Activated CD8-positive, alpha-beta memory T cell treated with anti-CD3 and anti-CD28 coated beads for 36 hours (primary cell): ENCODE measurements at regions not wholly inside any gene's neighbourhood (a gene's known extent, or its start where the extent isn't known, plus 50 kb on each side); places are given as distances from the start of the nearest gene placed in this dataset.
"Not testable (repeated sequence)": the region's sequence is repeated elsewhere in the genome, so short reads cannot be mapped to it uniquely, and the experiment has no call there.

Source experiments
- CTCF ChIA-PET: fragments of 350-600 bp; sonication (Branson Sonifier 250); formaldehyde crosslinking; loops from one replicate; lab custom pipeline; 2021; ENCODE audit warnings: antibody characterized with exemption; lab: Charles Lee
- POLR2A ChIA-PET: fragments of 350-600 bp; sonication (Branson Sonifier 250); formaldehyde crosslinking; loops from one replicate; lab custom pipeline; 2021; ENCODE audit warnings: antibody characterized with exemption; lab: Charles Lee

DNA sequence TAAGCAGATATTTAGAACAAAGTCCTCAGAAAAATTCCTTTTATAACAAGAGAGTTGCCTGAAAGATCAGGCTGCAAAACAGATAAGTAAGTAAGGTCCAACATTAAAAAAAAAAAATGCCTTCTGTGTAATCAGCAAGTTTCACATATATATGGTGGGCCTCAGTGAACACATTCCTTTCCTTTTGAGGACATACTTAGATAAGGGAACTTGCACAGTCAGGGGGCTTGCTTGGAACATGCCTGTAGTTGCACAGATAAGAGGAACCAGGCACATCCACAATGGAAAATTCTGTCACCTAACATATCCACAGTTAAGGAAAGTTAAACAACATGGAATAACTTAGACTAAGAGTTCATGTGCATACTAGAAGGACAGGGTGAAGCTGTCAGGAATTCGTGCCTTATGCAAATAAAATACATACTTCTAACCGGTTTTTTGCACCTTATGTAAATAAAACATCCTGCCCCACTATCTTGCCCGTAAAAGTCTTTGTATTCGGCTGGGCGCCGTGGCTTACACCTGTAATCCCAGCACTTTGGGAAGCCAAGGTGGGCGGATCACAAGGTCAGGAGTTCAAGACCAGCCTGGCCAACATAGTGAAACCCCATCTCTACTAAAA, 257.3 kb downstream of the ZNF33B start:
- ChIA-PET CTCF (no interaction called here), POLR2A (no interaction called here)

DNA sequence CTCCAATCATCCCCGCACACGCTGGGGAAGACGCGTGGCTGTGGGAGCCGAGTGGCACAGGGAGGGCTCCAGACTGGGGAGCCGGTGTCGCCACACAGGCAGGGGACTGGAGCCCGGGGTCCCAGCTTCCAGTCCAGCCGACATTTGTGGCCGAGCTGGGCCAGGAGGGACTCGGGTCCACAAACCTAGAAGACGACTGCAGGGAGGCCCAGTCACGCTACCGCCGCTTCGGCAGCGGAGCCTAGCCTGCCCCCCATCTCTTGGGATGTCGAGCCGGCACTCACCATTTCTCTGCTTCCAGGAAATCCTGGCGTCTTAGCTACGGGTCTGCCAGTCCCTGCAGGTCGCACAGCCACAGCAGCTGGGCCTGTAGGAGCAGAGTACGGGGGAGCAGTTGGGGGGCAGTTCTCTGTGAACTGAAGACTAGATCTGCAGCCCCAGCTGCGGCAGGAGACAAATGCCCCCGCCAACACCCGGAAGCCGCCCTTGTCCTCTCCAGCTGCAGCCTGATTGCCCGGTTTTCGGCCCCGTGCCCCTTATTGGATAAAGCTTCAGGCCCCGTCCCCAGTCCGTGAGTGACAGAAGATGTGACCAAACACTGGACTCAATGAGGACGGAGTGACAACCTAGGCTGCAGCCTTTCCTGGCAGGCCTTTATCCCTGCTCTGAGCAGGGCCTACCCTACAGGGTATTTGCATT, 270.7 kb downstream of the ZNF33B start:
- ChIA-PET CTCF (no interaction called here), POLR2A (no interaction called here)

DNA sequence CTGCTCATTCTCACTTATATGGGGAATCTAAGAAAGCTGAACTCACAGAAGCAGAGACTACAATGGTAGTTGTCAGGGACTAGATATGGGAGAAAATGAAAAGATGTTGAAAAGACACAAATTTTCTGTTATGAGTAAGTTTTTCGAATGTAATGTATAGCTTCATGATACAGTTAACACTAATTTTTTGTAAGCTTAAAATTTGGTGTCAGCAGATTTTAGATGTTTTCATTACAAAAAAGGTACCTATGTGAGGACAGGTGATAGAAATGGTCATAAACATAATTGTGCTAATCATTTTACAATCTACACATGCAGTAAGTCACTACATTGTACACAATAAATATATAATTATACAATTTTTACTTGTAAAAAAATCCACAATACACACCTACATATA, 286.6 kb downstream of the ZNF33B start:
- CTCF ChIA-PET, result no interaction called here
- POLR2A ChIA-PET, result no interaction called here

DNA sequence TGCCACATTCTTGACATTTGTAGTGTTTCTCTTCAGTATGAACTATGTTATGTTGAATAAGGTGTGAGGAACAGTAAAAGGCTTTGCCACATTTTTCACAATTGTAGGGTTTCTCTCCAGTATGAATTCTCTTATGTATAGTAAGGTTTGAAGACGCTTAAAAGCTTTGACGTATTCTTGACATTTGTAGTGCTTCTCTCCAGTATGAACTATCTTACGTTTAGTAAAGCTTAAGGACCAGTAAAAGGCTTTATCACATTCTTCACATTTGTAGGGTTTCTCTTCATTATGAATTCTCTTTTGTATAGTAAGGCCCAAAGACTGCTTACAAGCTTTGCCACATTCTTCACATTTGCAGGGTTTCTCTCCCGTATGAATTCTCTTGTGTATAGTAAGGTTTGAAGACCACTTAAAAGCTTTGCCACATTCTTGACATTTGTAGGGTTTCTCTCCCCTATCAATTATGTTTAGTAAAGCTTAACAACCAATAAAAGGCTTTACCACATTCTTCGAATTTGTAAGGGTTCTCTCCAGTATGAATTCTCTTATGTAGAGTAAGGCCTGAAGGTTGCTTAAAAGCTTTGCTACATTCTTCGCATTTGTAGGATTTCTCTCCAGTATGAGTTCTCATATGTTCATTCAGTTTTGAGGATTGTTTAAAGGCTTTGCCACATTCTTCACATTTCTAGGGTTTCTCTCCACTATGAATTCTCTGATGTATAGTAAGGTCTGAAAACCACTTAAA, 301.6 kb downstream of the ZNF33B start:
- CTCF ChIA-PET, result interaction anchor here (0.5 kb wide), 1 partner anchor 81 kb away, joined by 3 read pairs; no protein-coding TSS in a partner anchor
- POLR2A ChIA-PET, result not testable (repeated sequence)

DNA sequence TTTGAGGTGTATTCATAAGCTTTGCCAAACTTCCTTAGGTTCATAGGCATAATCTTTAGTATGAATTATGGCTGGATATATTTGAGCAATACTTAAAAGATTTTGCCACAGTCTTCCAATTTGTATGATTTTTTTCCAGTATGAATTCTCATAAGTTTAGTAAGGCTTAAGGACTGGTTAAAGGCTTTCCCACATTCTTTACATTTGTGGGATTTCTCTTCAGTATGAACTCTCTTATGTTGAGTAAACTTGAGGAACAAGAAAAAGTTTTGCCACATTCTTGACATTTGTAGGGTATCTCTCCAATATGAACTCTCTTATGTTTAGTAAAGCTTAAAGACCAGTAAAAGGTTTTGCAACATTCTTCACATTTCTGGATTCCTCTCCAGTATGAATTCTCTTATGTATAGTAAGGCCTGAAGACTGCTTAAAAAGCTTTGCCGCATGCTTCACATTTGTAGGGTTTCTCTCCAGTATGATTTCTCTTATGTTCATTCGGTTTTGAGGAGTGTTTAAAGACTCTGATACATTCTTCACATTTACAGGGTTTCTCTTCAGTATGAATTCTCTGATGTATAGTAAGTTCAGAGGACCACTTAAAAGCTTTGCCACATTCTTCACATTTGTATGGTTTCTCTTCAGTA, 302.6 kb downstream of the ZNF33B start:
- CTCF ChIA-PET, POLR2A ChIA-PET: not testable (repeated sequence)

DNA sequence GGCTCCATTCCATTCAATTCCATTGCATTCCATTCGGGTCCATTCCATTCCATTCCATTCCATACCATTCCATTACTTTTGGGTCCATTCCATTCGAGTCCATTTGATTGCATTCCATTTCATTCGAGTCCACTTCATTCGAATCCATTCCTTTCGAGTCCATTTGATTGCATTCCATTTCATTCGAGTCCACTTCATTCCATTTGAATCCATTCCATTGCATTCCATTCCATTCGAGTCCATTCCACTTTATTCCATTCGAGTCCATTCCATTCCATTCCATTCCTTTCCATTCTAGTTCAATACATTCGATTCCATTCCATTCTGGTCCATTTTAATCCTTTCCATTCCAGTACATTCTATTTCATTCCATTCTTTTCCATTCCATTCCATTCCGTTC, 334.0 kb downstream of the ZNF33B start:
- POLR2A ChIA-PET, result no interaction called here
- CTCF ChIA-PET, result no interaction called here

DNA sequence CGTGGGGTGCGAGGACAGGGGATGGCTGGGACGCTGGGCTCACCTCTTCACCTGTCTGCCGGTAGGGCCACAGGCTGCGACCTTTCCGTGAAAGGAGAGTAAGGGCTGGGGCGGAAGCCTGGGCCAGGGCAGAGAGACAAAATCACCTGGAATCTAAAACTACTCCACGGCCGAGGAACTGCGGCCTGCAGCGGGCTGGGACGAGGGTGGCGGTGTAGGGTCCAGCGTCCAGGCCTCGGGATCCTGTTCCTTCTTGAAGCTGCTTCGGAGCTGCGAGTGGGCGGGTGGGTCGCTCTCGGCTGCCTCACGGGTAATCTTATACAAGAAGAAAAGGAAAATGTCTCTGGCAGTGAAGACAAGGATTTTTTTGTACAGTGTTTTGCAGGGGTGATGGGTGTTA, 356.5 kb downstream of the ZNF33B start:
- CTCF ChIA-PET, POLR2A ChIA-PET: not testable (repeated sequence)

DNA sequence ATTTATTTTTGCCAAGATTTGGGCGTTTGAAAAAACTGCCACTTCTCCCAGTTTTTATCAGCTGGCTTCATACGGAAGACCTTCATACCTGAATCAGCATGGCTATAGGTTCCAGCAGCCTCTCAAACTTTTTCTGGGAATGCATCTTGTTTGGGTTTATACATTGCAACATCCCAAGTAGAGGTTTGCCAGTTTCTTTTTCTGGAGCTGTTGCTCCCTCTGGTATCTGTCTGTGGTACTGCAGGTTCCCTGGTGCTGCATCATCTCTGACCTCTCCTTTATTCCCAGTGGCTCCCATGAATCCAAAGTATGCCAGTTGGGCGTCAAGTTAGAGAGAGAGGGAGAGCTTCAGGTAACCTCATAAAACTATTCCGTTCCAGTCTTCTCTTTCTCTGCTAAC, 368.6 kb downstream of the ZNF33B start:
- POLR2A ChIA-PET, CTCF ChIA-PET: not testable (repeated sequence)

DNA sequence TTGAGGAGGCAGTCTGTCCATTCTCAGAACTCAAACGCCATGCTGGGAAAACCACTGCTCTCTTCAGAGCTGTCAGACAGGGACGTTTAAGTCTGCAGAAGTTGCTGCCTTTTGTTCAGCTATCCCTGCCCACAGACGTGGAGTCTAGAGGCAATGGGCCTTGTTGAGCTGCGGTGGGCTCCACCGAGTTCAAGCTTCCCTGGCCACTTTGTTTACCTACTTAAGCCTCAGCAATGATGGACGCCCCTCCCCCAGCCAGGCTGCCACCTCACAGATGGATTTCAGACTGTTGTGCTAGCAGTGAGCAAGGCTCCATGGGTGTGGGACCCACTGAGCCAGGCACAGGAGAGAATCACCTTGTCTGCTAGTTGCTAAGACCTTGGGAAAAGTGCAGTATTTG, 375.1 kb downstream of the ZNF33B start:
- POLR2A ChIA-PET, CTCF ChIA-PET: not testable (repeated sequence)

DNA sequence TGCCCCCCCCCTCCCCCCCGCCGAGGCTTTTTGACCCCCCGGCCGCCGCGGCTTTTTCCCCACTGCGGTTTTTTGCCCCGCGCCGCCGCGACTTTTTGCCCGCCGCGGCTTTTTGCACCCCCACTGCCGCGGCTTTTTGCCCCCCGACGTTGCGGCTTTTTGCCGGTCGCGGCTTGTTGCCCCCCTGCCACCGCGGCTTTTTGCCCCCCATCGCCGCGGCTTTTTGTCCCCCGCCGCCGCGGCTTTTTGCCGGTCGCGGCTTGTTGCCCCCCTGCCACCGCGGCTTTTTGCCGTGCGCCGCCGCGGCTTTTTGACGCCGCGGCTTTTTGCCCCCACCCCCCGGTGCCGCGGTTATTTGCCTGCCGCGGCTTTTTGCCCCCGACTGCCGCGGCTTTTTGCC, 395.4 kb downstream of the ZNF33B start:
- CTCF ChIA-PET, POLR2A ChIA-PET: not testable (repeated sequence)

DNA sequence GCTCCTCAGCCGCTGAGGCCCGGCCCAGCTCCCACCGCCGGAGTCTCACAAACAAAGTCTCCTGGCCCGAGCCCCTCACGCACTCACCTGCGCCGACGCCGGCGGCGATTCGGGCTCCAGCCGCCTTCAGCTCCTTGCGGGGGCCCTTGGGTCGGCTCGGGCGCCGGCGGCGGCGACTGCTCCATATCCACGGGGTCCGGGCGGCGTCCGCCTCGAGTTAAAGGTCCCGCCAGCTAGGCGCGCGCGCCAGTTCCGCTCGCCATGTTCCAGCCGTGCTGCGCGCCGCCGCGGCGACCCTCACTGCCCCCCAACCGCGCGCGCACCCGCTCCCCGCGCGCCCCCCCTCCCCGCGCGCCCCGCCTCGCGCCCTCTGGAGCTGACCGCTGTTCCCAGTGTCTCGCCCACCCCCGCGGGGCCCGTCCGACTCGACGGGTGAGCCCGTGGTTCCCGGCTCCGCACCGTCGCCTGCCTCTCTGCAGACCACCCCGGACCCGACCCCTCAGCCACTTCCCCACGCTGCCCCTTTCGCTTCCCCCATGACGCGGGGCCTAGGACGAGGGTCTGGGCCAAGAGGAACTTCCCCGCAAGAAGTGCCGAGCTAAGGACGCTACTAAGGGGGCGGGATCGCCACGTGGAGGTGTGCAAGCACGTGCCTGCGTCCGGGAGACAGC, 396.1 kb downstream of the ZNF33B start:
- ChIA-PET POLR2A (no interaction called here), CTCF (no interaction called here)

DNA sequence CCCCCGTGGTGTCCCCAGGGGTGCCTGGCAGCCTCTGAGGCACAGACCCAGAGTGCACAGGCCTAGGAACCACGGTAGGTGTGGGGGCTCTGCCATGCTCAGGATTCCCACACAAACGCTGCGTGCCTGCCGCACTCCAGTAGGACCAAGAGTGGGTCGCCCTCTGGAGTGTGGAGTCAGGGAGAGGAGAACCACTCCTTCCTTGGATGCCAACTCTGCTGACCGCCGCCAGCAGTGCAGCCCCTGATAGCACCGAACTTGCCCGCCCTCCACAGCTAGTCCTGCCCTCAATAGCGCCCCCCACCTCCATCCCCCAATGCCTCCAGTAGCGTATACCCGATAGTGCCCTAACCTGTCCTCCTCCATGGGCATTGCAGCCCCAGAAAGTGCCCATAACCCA, 402.0 kb downstream of the ZNF33B start:
- POLR2A ChIA-PET, CTCF ChIA-PET: not testable (repeated sequence)

DNA sequence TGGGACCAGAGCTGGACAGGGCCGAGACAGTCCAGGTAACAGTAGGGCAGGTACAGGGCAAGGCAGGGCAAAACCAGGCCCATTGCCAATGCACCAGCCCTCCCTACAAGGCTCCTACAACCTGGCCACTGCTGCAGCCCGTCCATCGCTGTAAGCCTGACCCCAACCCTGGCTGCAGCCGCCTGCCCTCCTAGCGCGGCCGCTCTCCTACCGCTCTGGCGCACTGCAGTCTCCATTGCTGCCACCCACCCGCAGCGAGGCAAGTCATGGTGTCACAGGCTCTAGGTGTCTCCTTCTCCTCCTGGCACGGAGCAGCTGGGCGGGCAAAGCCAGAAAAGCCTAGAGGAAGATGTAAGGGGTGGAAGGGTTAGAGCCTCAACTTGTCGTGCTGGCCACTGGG, 402.6 kb downstream of the ZNF33B start:
- POLR2A ChIA-PET, CTCF ChIA-PET: not testable (repeated sequence)

DNA sequence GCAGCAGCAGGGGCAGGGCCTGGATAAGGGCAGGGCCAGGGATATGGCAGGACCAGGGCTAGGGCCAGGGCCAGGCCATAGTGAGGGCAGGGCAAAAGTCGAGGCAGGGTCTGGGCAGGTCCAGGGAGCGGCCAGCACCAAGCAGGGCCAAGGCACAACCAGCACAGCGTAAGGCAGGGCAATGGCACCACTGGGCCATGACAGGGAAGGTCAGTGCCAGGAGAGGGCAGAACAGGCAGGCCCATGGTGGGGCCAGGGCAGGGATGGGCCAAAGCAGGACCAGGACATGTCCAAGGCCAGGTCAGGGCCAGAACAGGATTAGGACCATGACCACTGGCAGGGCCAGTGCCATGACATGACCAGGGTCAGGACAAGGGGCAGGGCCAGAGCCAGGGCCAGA, 403.1 kb downstream of the ZNF33B start:
- CTCF ChIA-PET, POLR2A ChIA-PET: not testable (repeated sequence)

DNA sequence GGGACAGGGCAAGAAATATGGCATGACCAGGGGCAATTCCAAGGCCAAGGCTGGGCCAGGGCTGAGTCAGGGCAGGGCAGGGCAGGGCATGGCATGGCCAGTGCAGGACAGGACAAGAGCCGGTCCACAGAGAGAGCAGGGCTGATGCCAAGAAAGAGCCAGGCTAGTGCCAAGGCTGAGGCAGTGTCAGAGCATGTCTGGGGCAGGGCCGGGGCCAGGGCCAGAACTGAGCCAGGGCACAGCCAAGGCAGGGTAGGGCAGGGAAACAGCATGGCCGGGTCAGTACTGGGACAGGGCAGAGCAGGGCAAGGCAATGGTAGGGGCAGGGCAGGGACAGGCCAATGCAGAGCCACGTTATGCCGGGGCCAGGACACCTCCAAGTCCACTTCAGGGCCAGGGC, 403.9 kb downstream of the ZNF33B start:
- CTCF ChIA-PET, POLR2A ChIA-PET: not testable (repeated sequence)

DNA sequence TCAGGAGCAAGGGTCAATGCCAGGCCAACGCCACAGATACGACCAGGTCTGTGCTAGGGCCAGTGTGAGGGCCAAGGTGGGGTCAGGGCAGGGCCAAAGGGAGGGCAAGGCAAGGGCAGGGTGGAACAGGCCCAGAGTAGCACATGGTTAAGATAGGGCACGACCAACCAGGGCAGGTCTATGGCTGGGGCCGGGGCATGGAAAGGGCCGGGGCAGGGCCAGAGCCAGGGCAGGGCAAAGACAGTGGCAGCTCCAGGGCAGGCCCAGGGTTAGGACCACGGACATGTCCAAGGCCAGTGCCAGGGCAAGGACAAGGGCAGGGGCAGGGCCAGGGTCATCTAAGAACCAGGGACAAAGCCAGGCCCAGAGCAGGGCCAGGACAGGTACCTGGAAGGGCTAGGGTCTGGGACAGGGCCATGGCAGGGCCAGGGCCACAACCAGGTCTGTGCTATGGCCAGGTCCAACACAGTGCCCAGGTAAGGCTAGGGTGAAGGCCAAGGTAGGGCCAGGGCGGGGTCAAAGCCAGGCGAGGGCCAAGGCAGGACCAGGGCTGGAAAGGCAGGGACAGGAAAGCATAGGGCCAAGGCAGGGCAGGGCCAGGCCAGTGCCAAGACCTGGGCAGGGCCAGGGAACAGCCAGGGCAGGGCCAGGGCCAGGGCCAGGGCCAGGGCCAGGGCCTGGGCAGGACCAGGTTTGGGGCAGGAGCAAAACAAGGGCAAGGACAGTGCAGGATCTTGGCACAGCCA, 404.7 kb downstream of the ZNF33B start:
- POLR2A ChIA-PET, CTCF ChIA-PET: not testable (repeated sequence)

DNA sequence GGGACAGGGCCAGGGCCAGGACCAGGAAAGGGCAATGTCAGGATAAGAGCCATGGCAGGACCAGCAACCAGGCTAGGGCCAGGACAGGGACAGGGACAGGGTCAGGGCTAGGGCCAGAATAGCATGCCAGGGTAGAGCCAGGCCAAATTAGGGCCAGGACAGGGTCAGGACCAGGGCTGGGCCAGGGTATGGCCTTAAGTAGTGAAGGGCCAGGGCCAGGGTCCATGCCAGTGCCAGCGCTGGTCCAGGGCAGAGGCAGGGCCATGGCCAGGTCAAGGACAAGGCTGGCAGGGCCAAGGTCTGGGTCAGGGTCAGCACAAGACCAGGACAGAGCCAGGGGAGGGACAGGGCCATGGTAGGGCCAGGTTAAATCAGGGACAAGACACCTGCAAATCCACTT, 405.4 kb downstream of the ZNF33B start:
- CTCF ChIA-PET, POLR2A ChIA-PET: not testable (repeated sequence)

DNA sequence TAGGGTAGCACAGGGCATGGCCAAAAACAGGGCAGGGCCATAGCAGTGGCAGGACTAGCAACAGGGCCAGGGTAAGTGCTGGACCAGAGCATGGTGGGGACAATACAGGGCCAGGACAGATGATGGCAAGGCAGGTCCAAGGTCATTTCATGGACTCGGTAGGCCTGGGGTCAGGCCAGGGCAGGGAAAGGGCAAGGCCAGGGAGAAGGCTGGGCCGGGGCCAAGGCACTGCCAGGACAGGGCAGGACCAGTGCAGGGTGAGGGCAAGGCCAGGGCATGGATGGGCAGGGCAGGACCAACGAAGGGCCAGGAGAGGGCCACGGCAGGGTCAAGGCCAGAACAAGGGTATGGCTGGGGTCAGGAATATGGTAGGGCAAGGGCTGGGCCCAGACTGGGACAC, 407.6 kb downstream of the ZNF33B start:
- POLR2A ChIA-PET, CTCF ChIA-PET: not testable (repeated sequence)

DNA sequence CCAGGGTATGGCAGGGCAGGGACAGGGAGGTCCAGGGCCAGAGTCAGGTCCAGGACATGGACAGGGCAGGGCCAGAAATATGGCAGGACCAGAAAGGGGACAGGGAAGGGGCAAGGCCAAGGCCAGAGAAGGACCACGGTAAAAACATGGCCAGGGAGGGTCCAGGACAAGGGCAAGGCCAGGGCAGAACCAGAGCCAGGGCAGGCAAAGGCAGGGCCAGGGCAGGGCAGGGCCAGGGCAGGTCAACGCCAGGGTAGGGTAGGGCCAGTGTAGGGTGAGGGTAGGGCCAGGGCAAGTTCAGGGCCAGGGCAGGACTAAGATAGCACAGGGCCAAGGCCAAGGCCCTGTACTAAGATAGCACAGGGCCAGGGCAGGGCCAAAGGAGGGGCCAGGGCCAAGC, 408.3 kb downstream of the ZNF33B start:
- POLR2A ChIA-PET, CTCF ChIA-PET: not testable (repeated sequence)
